GM23338 (cell line): ENCODE measurements at regions not wholly inside any gene's neighbourhood (a gene's known extent, or its start where the extent isn't known, plus 50 kb on each side); places are given as distances from the start of the nearest gene placed in this dataset.

Experiments used
- CREB1 ChIP-seq: fragments of 250-450 bp; sonication (Bioruptor Pico); IDR thresholded peaks from 2 replicates; pipeline ENCODE4 v1.5.0; 2020; ENCODE audit warnings: low read depth, mild to moderate bottlenecking, moderate library complexity
- CTCF ChIP-seq, 2 experiments: fragments of 200-600 bp in 1 of 2; sonication (generic) in 1 of 2; conservative IDR thresholded peaks; 2 replicates each; pipeline versions ENCODE4 v1.5.1 to v1.6.1; 2016 to 2017; ENCODE audit warnings: antibody characterized with exemption in 2 of 2, low read depth in 2 of 2, mild to moderate bottlenecking in 2 of 2, moderate library complexity in 1 of 2
- ETS1 ChIP-seq: IDR thresholded peaks from 2 replicates; pipeline ENCODE4 v1.6.1; 2016; ENCODE audit warnings: antibody characterized with exemption
- EZH2 ChIP-seq: fragments of 200-600 bp; sonication (generic); IDR thresholded peaks from one replicate; pipeline ENCODE4 v1.8.0; 2017; ENCODE audit warnings: antibody characterized with exemption, mild to moderate bottlenecking, low read depth; ENCODE audit not compliant: unreplicated experiment
- EZH2phosphoT487 ChIP-seq: fragments of 200-600 bp; sonication (generic); IDR thresholded peaks from one replicate; pipeline ENCODE4 v1.8.1; 2018; ENCODE audit warnings: antibody characterized with exemption; ENCODE audit not compliant: unreplicated experiment
- JUNB ChIP-seq: IDR thresholded peaks from one replicate; pipeline ENCODE4 v1.6.1; 2016; ENCODE audit warnings: antibody characterized with exemption; ENCODE audit not compliant: unreplicated experiment
- NANOG ChIP-seq: IDR thresholded peaks from 2 replicates; pipeline ENCODE4 v1.6.1; 2016; ENCODE audit warnings: antibody characterized with exemption, borderline replicate concordance
- POLR2AphosphoS5 ChIP-seq: IDR thresholded peaks from 2 replicates; pipeline ENCODE4 v1.6.1; 2016; ENCODE audit warnings: antibody characterized with exemption, low read depth
- REST ChIP-seq: IDR thresholded peaks from one replicate; pipeline ENCODE4 v1.6.1; 2018; ENCODE audit warnings: antibody characterized with exemption; ENCODE audit not compliant: unreplicated experiment
- STAT1 ChIP-seq: IDR thresholded peaks from one replicate; pipeline ENCODE4 v1.6.1; 2016; ENCODE audit warnings: antibody characterized with exemption; ENCODE audit not compliant: unreplicated experiment
- ZNF114 ChIP-seq: fragments of 250-450 bp; sonication (Bioruptor Pico); IDR thresholded peaks from 2 replicates; pipeline ENCODE4 v1.5.0; 2020; ENCODE audit warnings: mild to moderate bottlenecking, moderate library complexity

GRCh38 chr15:47386459-47386858 lies 330.8 kb upstream of the SEMA6D start:
- TF ChIP-seq EZH2 (no peak), CTCF (conservative IDR thresholded peaks at IDR 0.05; ENCODE audit: low read depth in 2 of 2) (no peak), CREB1 (CRISPR knock-in tag) (no peak), POLR2AphosphoS5 (no peak), JUNB (no peak), REST (no peak), NANOG (no peak), EZH2phosphoT487 (no peak), ETS1 (no peak), ZNF114 (CRISPR knock-in tag) (no peak), STAT1 (no peak)
